Transverse colon (tissue), 4 donors: ENCODE measurements at regions not wholly inside any gene's neighbourhood (a gene's known extent, or its start where the extent isn't known, plus 50 kb on each side); places are given as distances from the start of the nearest gene placed in this dataset.

ENCODE experiments used
- POLR2A ChIP-seq: fragments of 450-650 bp; IDR thresholded peaks from one replicate; pipeline ENCODE4 v1.6.1; 2016; ENCODE audit warnings: antibody characterized with exemption, mild to moderate bottlenecking, moderate library complexity
- POLR2AphosphoS5 ChIP-seq, 3 donors: sonication (generic); formaldehyde crosslinking; IDR thresholded peaks; one replicate each; pipeline ENCODE4 v1.6.1; 2016; ENCODE audit warnings: antibody characterized with exemption in 3 of 3
- TF ChIP-seq, protein P1 (sequence below), 5 experiments: fragments of 200-600 bp in 3 of 5; fragments of 450-650 bp in 2 of 5; sonication (generic) in 3 of 5; IDR thresholded peaks; 1 replicate in 2 of 5; 2 replicates in 3 of 5; pipeline ENCODE4 v1.5.1; 2016 to 2017; ENCODE audit warnings: antibody characterized with exemption in 5 of 5, inconsistent platforms in 3 of 5, mild to moderate bottlenecking in 2 of 5, moderate library complexity in 1 of 5

- no peak for TF ChIP-seq POLR2A
- TF ChIP-seq POLR2AphosphoS5 (IDR thresholded peaks at IDR 0.05) = no peak
- TF ChIP-seq, protein P1, sequence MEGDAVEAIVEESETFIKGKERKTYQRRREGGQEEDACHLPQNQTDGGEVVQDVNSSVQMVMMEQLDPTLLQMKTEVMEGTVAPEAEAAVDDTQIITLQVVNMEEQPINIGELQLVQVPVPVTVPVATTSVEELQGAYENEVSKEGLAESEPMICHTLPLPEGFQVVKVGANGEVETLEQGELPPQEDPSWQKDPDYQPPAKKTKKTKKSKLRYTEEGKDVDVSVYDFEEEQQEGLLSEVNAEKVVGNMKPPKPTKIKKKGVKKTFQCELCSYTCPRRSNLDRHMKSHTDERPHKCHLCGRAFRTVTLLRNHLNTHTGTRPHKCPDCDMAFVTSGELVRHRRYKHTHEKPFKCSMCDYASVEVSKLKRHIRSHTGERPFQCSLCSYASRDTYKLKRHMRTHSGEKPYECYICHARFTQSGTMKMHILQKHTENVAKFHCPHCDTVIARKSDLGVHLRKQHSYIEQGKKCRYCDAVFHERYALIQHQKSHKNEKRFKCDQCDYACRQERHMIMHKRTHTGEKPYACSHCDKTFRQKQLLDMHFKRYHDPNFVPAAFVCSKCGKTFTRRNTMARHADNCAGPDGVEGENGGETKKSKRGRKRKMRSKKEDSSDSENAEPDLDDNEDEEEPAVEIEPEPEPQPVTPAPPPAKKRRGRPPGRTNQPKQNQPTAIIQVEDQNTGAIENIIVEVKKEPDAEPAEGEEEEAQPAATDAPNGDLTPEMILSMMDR (IDR thresholded peaks at IDR 0.05) = no peak
Observed at GRCh38 chr5:175374166-175374875, 69.7 kb downstream of the DRD1 start.
